Activated naive CD8-positive, alpha-beta T cell treated with anti-CD3 and anti-CD28 coated beads, Interleukin-2, amount 50 U/mL, for 24 hours (primary cell): ENCODE measurements at regions not wholly inside any gene's neighbourhood (a gene's known extent, or its start where the extent isn't known, plus 50 kb on each side); places are given as distances from the start of the nearest gene placed in this dataset.

Source experiments
- ATAC-seq: fragments of 150-1000 bp; cut with Tn5 transposase; one replicate; pipeline ENCODE4 v1.10.0; 2021
- DNase-seq: peaks from one replicate; pipeline ENCODE4 v3.0.0; 2021
- H3K27ac Mint-ChIP-seq: one replicate; pipeline ENCODE4 v1.8.0; 2021; ENCODE audit warnings: mild to moderate bottlenecking, mixed read lengths
- H3K27me3 Mint-ChIP-seq: one replicate; pipeline ENCODE4 v1.8.0; 2021; ENCODE audit warnings: mixed read lengths
- H3K36me3 Mint-ChIP-seq: one replicate; pipeline ENCODE4 v1.8.0; 2021; ENCODE audit warnings: low read depth, mixed read lengths
- H3K4me1 Mint-ChIP-seq: one replicate; pipeline ENCODE4 v1.8.0; 2021; ENCODE audit warnings: mixed read lengths
- H3K4me3 Mint-ChIP-seq: one replicate; pipeline ENCODE4 v1.8.0; 2021; ENCODE audit warnings: mild to moderate bottlenecking, moderate library complexity, mixed read lengths
- H3K9me3 Mint-ChIP-seq: one replicate; pipeline ENCODE4 v1.8.0; 2021; ENCODE audit warnings: mixed read lengths

DNA sequence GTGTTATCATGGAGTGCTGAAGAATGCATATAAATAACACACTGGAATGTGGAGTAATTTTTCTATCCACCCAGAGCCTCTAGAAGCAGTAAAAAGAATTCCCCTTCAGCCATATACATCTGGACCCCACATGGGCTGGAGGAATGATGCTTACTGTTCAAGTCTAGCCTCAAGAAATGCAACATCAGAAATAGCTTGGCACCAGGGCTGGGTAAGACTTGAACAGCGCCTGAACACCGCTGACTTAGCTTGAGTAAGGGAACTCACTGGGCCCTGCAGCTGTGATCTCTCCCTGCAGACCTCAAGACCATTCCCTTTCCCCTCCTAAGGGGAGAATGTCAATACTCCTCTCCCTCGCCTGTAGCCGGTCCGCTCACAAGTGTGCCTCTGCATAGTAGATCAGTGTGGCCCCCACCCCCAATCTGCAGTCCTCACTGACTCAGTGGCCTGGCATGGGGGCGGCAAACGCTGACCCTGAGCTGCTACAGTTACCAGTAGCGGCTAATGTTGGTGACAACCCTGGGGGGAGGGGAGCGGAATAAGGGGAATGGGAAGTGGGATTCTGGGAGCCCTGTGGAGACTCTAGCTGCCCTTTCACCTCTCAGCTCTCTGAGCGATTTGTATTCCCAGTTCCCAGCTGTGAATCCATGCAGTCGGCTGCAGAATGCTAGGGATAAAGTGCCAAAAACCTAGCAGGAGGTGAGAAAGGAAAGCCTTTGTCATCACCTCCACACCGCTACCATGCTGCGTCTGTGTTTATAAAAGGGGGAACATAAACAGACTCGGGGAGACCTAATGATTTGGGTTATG is 483.9 kb downstream of the DISC1 start:
- H3K9me3 Mint-ChIP-seq, result no peaks in the 10 kb centered on the region
- peaks cover 7% of the 10 kb centered on the region for H3K27me3 Mint-ChIP-seq
- DNase-seq (no peak), ATAC-seq (no peak)
- H3K4me3 Mint-ChIP-seq, result no peak overlapping the region
- no peak overlapping the region for H3K27ac Mint-ChIP-seq
- H3K36me3 Mint-ChIP-seq, result no peaks in the 10 kb centered on the region
- peaks cover 3% of the 10 kb centered on the region for H3K4me1 Mint-ChIP-seq

DNA sequence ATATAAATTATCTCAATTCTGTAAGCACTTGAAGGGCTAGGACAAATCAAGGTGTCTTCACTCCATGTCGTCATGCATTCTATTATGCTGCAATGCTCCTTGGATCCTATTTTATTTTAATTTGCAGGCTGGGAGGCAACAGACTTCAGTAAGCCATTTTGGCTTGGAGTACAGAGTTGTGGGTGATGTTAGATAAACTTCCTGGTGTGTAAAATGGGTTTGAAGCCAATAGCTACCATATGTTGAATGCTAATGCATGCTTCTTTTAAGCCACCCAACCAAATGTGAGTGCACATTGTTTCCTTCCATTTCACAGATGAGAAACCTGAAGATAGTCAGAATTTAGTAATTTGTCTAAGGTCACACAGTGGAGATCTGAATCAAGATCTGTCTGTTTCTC is 482.8 kb downstream of the DISC1 start:
- DNase-seq (no peak), ATAC-seq (no peak)
- Mint-ChIP-seq H3K4me1 (peaks cover 3% of the 10 kb centered on the region), H3K36me3 (no peaks in the 10 kb centered on the region), H3K27ac (no peak overlapping the region), H3K27me3 (peaks cover 7% of the 10 kb centered on the region), H3K4me3 (no peak overlapping the region), H3K9me3 (no peaks in the 10 kb centered on the region)

- peaks cover 7% of the 10 kb centered on the region for H3K27me3 Mint-ChIP-seq
- no peak overlapping the region for H3K27ac Mint-ChIP-seq
- ATAC-seq (no peak), DNase-seq (no peak)
- H3K9me3 Mint-ChIP-seq, result no peaks in the 10 kb centered on the region
- H3K4me3 Mint-ChIP-seq, result no peak overlapping the region
- peaks cover 3% of the 10 kb centered on the region for H3K4me1 Mint-ChIP-seq
- no peaks in the 10 kb centered on the region for H3K36me3 Mint-ChIP-seq
Observed at GRCh38 chr1:232108598-232108997, 482.0 kb downstream of the DISC1 start.

GRCh38 chr1:232106415-232106814 is 479.8 kb downstream of the DISC1 start:
- Mint-ChIP-seq H3K27me3 (peaks cover 7% of the 10 kb centered on the region), H3K4me3 (no peak overlapping the region), H3K27ac (no peak overlapping the region)

GRCh38 chr1:232105561-232105960 is 479.0 kb downstream of the DISC1 start:
- H3K36me3 Mint-ChIP-seq, result no peaks in the 10 kb centered on the region

More at GRCh38 chr1:232106415-232106814, 479.8 kb downstream of the DISC1 start:
- DNase-seq (no peak), ATAC-seq (no peak)
- Mint-ChIP-seq H3K36me3 (no peaks in the 10 kb centered on the region), H3K9me3 (no peaks in the 10 kb centered on the region), H3K4me1 (peaks cover 3% of the 10 kb centered on the region)

GRCh38 chr1:232101231-232101630 is 474.6 kb downstream of the DISC1 start:
- ATAC-seq, result no peak
- no peak for DNase-seq
- no peaks in the 10 kb centered on the region for H3K4me1 Mint-ChIP-seq
- H3K4me3 Mint-ChIP-seq, result no peak overlapping the region
- H3K27me3 Mint-ChIP-seq, result peaks cover 11% of the 10 kb centered on the region
- peaks cover 7% of the 10 kb centered on the region for H3K9me3 Mint-ChIP-seq
- peaks cover 2% of the 10 kb centered on the region for H3K36me3 Mint-ChIP-seq
- no peak overlapping the region for H3K27ac Mint-ChIP-seq

More at GRCh38 chr1:232105561-232105960, 479.0 kb downstream of the DISC1 start:
- no peak for DNase-seq
- ATAC-seq, result no peak
- Mint-ChIP-seq H3K4me1 (peaks cover 3% of the 10 kb centered on the region), H3K9me3 (no peaks in the 10 kb centered on the region), H3K4me3 (no peak overlapping the region), H3K27ac (no peak overlapping the region), H3K27me3 (peaks cover 3% of the 10 kb centered on the region)

DNA sequence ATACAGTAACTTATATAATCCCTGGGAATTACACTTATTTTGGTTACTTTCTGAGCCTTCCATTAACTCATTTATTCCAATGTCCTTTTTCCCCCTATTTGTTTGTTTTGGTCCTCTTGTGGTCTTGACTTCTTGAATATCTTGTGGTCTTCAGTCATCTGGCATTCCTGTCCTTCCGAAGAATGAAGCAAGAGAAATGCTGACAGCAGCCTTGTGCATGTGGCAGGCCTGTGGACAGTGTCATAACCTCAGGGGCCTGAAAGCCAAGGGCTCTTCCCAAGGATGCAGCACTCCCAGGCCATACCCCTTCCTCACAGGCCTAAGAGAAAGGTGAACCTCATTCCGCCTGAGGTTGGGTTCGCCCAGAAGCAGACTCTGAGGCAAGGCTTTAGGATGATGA is 470.2 kb downstream of the DISC1 start:
- DNase-seq, result no peak
- Mint-ChIP-seq H3K4me3 (no peak overlapping the region), H3K27me3 (peaks cover 11% of the 10 kb centered on the region), H3K9me3 (peaks cover 7% of the 10 kb centered on the region), H3K27ac (no peak overlapping the region), H3K4me1 (no peaks in the 10 kb centered on the region), H3K36me3 (peaks cover 2% of the 10 kb centered on the region)
- no peak for ATAC-seq
